Neural progenitor cell (in vitro differentiated cells): ENCODE measurements at regions not wholly inside any gene's neighbourhood (a gene's known extent, or its start where the extent isn't known, plus 50 kb on each side); places are given as distances from the start of the nearest gene placed in this dataset.

Experiments used
- DNase-seq: peaks from one replicate; pipeline ENCODE4 v3.0.0-alpha.2; 2016; ENCODE audit warnings: low spot score
- H2AFZ ChIP-seq: fragments of 200-600 bp; sonication (generic); replicated peaks from 2 replicates; pipeline ENCODE4 v1.6.1; 2016; ENCODE audit warnings: antibody characterized with exemption
- H3F3A ChIP-seq: fragments of 200-600 bp; sonication (generic); 2 replicates; pipeline ENCODE4 v1.6.1; 2016; ENCODE audit warnings: antibody characterized with exemption, low read depth
- H3K27ac ChIP-seq: fragments of 200-600 bp; sonication (generic); 2 replicates; pipeline ENCODE4 v1.5.1; 2016; ENCODE audit warnings: mild to moderate bottlenecking
- H3K27me3 ChIP-seq: fragments of 200-600 bp; sonication (generic); 2 replicates; pipeline ENCODE4 v1.6.1; 2016; ENCODE audit warnings: mild to moderate bottlenecking, moderate library complexity
- H3K36me3 ChIP-seq: fragments of 200-600 bp; sonication (generic); 2 replicates; pipeline ENCODE4 v1.5.1; 2016
- H3K4me1 ChIP-seq: fragments of 200-600 bp; sonication (generic); 2 replicates; pipeline ENCODE4 v1.6.1; 2016; ENCODE audit warnings: mixed run types
- H3K4me2 ChIP-seq: fragments of 200-600 bp; sonication (generic); 2 replicates; pipeline ENCODE4 v1.6.1; 2016
- H3K4me3 ChIP-seq: fragments of 200-600 bp; sonication (generic); 2 replicates; pipeline ENCODE4 v1.5.1; 2016
- H3K79me2 ChIP-seq: fragments of 200-600 bp; sonication (generic); 2 replicates; pipeline ENCODE4 v1.6.1; 2016; ENCODE audit warnings: low read depth
- H3K9ac ChIP-seq: fragments of 200-600 bp; sonication (generic); 2 replicates; pipeline ENCODE4 v1.6.1; 2016
- H3K9me3 ChIP-seq: fragments of 200-600 bp; sonication (generic); 2 replicates; pipeline ENCODE4 v1.5.1; 2016; ENCODE audit warnings: low read depth
- H4K20me1 ChIP-seq: fragments of 200-600 bp; sonication (generic); 2 replicates; pipeline ENCODE4 v1.6.1; 2016; ENCODE audit warnings: low read depth
- H3K27ac Mint-ChIP-seq: 3 replicates; pipeline ENCODE4 v1.8.0; 2021; ENCODE audit warnings: mixed read lengths
- H3K27me3 Mint-ChIP-seq: 2 replicates; pipeline ENCODE4 v1.8.0; 2022; ENCODE audit warnings: low read depth, mild to moderate bottlenecking, inconsistent platforms, moderate library complexity, mixed read lengths; ENCODE audit not compliant: insufficient read depth
- H3K36me3 Mint-ChIP-seq: 3 replicates; pipeline ENCODE4 v1.8.0; 2021; ENCODE audit warnings: mixed read lengths
- H3K4me1 Mint-ChIP-seq: 3 replicates; pipeline ENCODE4 v1.8.0; 2021; ENCODE audit warnings: mixed read lengths
- H3K4me3 Mint-ChIP-seq: 3 replicates; pipeline ENCODE4 v1.8.0; 2021; ENCODE audit warnings: mild to moderate bottlenecking, moderate library complexity, mixed read lengths
- H3K9me3 Mint-ChIP-seq: 3 replicates; pipeline ENCODE4 v1.8.0; 2020; ENCODE audit warnings: mixed read lengths
- EZH2 ChIP-seq: fragments of 200-600 bp; sonication (generic); IDR thresholded peaks from 2 replicates; pipeline ENCODE4 v1.6.1; 2017; ENCODE audit warnings: antibody characterized with exemption, mild to moderate bottlenecking, moderate library complexity
- EZH2phosphoT487 ChIP-seq: fragments of 200-600 bp; sonication (generic); IDR thresholded peaks from 2 replicates; pipeline ENCODE4 v1.6.1; 2017; ENCODE audit warnings: antibody characterized with exemption
- TF ChIP-seq, protein P1 (sequence below): fragments of 200-600 bp; sonication (generic); IDR thresholded peaks from 2 replicates; pipeline ENCODE4 v1.5.1; 2017; ENCODE audit warnings: antibody characterized with exemption, mild to moderate bottlenecking

DNA sequence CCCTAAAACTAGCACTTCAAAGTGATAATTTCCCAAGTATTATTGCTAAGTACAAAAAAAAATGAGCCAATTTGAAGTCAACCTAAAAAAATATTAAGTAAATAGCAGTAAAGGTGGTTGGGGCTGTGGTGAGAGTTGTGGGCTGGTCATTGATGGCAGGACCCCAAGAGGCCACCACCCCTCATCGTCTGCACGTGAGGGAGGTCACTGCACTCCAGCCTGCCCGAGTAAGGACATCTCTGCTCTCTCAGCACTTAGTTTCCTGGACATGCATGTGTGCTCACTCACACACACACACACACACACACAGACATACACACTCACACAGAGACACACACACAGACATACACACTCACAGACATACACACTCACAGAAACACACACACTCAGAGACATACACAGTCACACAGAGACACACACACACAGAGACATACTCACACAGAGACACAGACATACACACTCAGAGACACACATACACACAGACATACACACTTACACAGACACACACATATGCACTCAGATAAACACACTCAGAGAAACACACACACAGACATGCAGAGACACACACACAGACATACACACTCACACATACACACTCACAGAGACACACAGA is 127.2 kb upstream of the SOX1 start:
- Histone ChIP-seq H3K36me3 (no peaks in the 10 kb centered on the region), H3F3A (no peaks in the 10 kb centered on the region), H3K27ac (no peak overlapping the region), H3K4me1 (no peaks in the 10 kb centered on the region), H3K4me2 (no peak overlapping the region), H2AFZ (no peak overlapping the region), H3K4me3 (no peak overlapping the region), H3K9ac (no peak overlapping the region), H3K27me3 (no peaks in the 10 kb centered on the region), H3K79me2 (no peaks in the 10 kb centered on the region), H4K20me1 (no peaks in the 10 kb centered on the region), H3K9me3 (no peaks in the 10 kb centered on the region)
- TF ChIP-seq EZH2phosphoT487 (no peak), EZH2 (no peak)
- TF ChIP-seq, protein P1, sequence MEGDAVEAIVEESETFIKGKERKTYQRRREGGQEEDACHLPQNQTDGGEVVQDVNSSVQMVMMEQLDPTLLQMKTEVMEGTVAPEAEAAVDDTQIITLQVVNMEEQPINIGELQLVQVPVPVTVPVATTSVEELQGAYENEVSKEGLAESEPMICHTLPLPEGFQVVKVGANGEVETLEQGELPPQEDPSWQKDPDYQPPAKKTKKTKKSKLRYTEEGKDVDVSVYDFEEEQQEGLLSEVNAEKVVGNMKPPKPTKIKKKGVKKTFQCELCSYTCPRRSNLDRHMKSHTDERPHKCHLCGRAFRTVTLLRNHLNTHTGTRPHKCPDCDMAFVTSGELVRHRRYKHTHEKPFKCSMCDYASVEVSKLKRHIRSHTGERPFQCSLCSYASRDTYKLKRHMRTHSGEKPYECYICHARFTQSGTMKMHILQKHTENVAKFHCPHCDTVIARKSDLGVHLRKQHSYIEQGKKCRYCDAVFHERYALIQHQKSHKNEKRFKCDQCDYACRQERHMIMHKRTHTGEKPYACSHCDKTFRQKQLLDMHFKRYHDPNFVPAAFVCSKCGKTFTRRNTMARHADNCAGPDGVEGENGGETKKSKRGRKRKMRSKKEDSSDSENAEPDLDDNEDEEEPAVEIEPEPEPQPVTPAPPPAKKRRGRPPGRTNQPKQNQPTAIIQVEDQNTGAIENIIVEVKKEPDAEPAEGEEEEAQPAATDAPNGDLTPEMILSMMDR: no peak
- Mint-ChIP-seq H3K27ac (no peak overlapping the region), H3K4me1 (peaks cover 3% of the 10 kb centered on the region), H3K9me3 (peaks cover 12% of the 10 kb centered on the region), H3K4me3 (no peak overlapping the region), H3K27me3 (peaks cover 19% of the 10 kb centered on the region), H3K36me3 (no peaks in the 10 kb centered on the region)
- DNase-seq: no peak

DNA sequence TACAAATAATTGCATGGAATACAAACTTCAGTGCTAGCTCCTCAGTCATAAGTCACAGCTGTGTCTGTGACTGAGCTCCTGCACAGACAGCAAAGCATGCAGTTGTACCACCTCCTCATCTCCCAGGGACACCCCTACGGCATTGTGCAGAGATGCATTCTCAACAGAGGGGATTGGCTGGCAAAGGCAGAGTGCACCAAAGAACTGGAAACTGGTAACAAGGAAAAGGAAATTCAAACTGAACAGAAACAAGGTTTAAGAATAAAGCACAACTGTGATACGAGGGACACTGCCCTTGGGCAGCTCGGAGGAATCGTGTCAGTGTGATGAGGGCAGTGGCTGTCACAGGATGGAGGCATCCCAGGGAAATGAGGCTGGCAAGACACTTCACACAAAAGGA is 126.1 kb upstream of the SOX1 start:
- Mint-ChIP-seq H3K36me3 (no peaks in the 10 kb centered on the region), H3K27me3 (peaks cover 22% of the 10 kb centered on the region), H3K4me1 (peaks cover 3% of the 10 kb centered on the region), H3K4me3 (no peak overlapping the region), H3K9me3 (peaks cover 5% of the 10 kb centered on the region), H3K27ac (no peak overlapping the region)
- Histone ChIP-seq H3K4me2 (no peak overlapping the region), H3K9me3 (no peaks in the 10 kb centered on the region), H3K4me1 (no peaks in the 10 kb centered on the region), H2AFZ (no peak overlapping the region), H3K27ac (no peak overlapping the region), H3K36me3 (no peaks in the 10 kb centered on the region), H3F3A (no peaks in the 10 kb centered on the region), H3K27me3 (no peaks in the 10 kb centered on the region), H4K20me1 (no peaks in the 10 kb centered on the region), H3K4me3 (no peak overlapping the region), H3K79me2 (no peaks in the 10 kb centered on the region), H3K9ac (no peak overlapping the region)
- TF ChIP-seq, protein P1: no peak
- TF ChIP-seq EZH2: no peak
- no peak for TF ChIP-seq EZH2phosphoT487
- DNase-seq: no peak

DNA sequence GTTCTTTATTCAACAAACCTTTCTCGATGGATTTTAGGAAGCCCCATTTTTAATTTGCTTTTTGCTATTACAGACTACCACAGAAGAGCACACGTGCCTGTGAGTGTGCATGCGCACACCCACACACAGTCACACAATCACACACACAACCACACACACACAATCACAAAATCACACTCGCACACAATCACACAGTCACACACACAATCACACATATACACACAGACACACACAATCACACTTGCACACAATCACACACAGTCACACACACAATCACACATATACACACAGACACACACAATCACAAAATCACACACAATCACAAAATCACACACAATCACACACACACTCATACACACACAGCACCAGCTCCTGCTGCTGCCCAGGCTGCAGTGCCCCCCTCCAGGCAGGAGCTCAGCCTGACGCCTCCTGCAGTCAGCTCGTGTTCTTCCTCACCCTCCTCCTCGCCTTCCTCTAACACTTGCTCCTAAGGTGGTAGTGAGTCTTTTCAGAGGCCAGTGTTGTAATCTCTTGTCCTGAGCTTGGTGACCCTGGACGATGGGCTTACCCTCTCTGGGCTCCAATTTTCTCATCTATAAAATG is 125.0 kb upstream of the SOX1 start:
- Histone ChIP-seq H3K36me3 (no peaks in the 10 kb centered on the region), H3K9me3 (no peaks in the 10 kb centered on the region), H3K4me1 (no peaks in the 10 kb centered on the region), H3F3A (no peaks in the 10 kb centered on the region), H3K79me2 (no peaks in the 10 kb centered on the region), H2AFZ (no peak overlapping the region), H3K27me3 (no peaks in the 10 kb centered on the region), H3K9ac (no peak overlapping the region), H3K27ac (no peak overlapping the region), H3K4me2 (no peak overlapping the region), H3K4me3 (no peak overlapping the region), H4K20me1 (no peaks in the 10 kb centered on the region)
- Mint-ChIP-seq H3K27me3 (peaks cover 20% of the 10 kb centered on the region), H3K36me3 (no peaks in the 10 kb centered on the region), H3K27ac (no peak overlapping the region), H3K4me3 (no peak overlapping the region), H3K9me3 (peaks cover 5% of the 10 kb centered on the region), H3K4me1 (peaks cover 3% of the 10 kb centered on the region)
- TF ChIP-seq EZH2 (no peak), EZH2phosphoT487 (no peak)
- TF ChIP-seq, protein P1: no peak
- DNase-seq: no peak
